CD4-positive, alpha-beta memory T cell (primary cell): ENCODE measurements at regions not wholly inside any gene's neighbourhood (a gene's known extent, or its start where the extent isn't known, plus 50 kb on each side); places are given as distances from the start of the nearest gene placed in this dataset.
A peak's percentile ranks its signal among the peaks of the same experiment; 100 is the strongest.

Experiments
- CTCF ChIA-PET: fragments of 350-600 bp; sonication (Branson Sonifier 250); formaldehyde crosslinking; loops from one replicate; lab custom pipeline; 2021; ENCODE audit warnings: inconsistent platforms; ENCODE audit not compliant: partially characterized antibody; lab: Charles Lee
- POLR2A ChIA-PET: fragments of 350-600 bp; sonication (Branson Sonifier 250); formaldehyde crosslinking; loops from one replicate; lab custom pipeline; 2021; ENCODE audit not compliant: partially characterized antibody; lab: Charles Lee
- DNase-seq, 5 donors: peaks; one replicate each; pipeline versions ENCODE4 v3.0.0 to v3.0.0-alpha.2; 2020 to 2022; ENCODE audit warnings: mixed read lengths in 1 of 5
- H3K27ac ChIP-seq: one replicate; pipeline ENCODE4 v1.7.0; 2013; ENCODE audit warnings: low read depth, low read length
- H3K27me3 ChIP-seq: 2 replicates; pipeline ENCODE4 v1.7.0; 2013; ENCODE audit warnings: mild to moderate bottlenecking, low read length, moderate library complexity; ENCODE audit not compliant: insufficient read depth
- H3K36me3 ChIP-seq: 2 replicates; pipeline ENCODE4 v1.7.0; 2013; ENCODE audit warnings: mild to moderate bottlenecking, low read length, moderate library complexity; ENCODE audit not compliant: insufficient read depth
- H3K4me1 ChIP-seq: 2 replicates; pipeline ENCODE4 v1.7.0; 2013; ENCODE audit warnings: mild to moderate bottlenecking, low read length, moderate library complexity; ENCODE audit not compliant: insufficient read depth
- H3K4me3 ChIP-seq, 2 donors: one replicate each; pipeline ENCODE4 v1.7.0; 2013; ENCODE audit warnings: low read length in 2 of 2, mild to moderate bottlenecking in 1 of 2
- H3K9me3 ChIP-seq, 2 donors: one replicate each; pipeline ENCODE4 v1.7.0; 2013; ENCODE audit warnings: low read length in 2 of 2, control low read depth in 1 of 2; ENCODE audit not compliant: control insufficient read depth in 1 of 2
- H3K27ac Mint-ChIP-seq, 7 donors: one replicate each; pipeline ENCODE4 v1.8.0; 2020 to 2021; ENCODE audit warnings: mixed read lengths in 7 of 7, mild to moderate bottlenecking in 6 of 7, inconsistent platforms in 3 of 7, moderate library complexity in 3 of 7
- H3K27me3 Mint-ChIP-seq, 2 donors: one replicate each; pipeline ENCODE4 v1.8.0; 2020 to 2021; ENCODE audit warnings: mixed read lengths in 2 of 2
- H3K36me3 Mint-ChIP-seq, 2 donors: one replicate each; pipeline ENCODE4 v1.8.0; 2020 to 2021; ENCODE audit warnings: mixed read lengths in 2 of 2, inconsistent platforms in 1 of 2, mild to moderate bottlenecking in 1 of 2
- H3K4me1 Mint-ChIP-seq, 4 donors: one replicate each; pipeline ENCODE4 v1.8.0; 2020 to 2021; ENCODE audit warnings: mixed read lengths in 4 of 4, mild to moderate bottlenecking in 1 of 4
- H3K4me3 Mint-ChIP-seq, 8 donors: one replicate each; pipeline ENCODE4 v1.8.0; 2020 to 2021; ENCODE audit warnings: mixed read lengths in 8 of 8, mild to moderate bottlenecking in 7 of 8, moderate library complexity in 6 of 8, inconsistent platforms in 3 of 8
- H3K9me3 Mint-ChIP-seq, 8 donors: one replicate each; pipeline ENCODE4 v1.8.0; 2020 to 2021; ENCODE audit warnings: mixed read lengths in 8 of 8, mild to moderate bottlenecking in 5 of 8, inconsistent platforms in 3 of 8, moderate library complexity in 1 of 8
- intact Hi-C: fragments of 100-400 bp; cut with micrococcal nuclease; formaldehyde crosslinking; loops from one replicate; pipeline ENCODE4 v1.15.1; 2023

DNA sequence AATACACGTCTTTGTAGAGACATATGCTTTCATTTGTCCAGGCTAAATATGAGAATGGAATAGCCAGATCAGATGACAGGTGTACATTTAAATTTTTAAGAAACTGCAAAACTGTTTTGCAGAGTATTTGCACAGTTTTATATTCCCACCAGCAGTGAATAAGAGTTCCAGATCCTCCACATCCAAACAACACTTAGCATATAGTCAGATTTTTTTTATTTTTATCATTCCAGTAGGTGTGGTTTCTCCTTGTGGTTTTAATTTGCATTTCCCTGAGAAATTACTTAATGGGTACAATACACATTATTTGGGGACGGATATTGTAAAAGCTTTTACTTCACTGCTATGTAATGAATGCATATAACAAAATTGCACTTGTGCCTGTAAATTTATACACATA, 56.7 kb upstream of the IRF2 start:
- peaks cover 0 to 4% (median 0%) of the 10 kb centered on the region in 8 donors for H3K9me3 Mint-ChIP-seq
- peaks cover 35% of the 10 kb centered on the region for H3K4me1 ChIP-seq
- CTCF ChIA-PET, result no interaction called here

DNA sequence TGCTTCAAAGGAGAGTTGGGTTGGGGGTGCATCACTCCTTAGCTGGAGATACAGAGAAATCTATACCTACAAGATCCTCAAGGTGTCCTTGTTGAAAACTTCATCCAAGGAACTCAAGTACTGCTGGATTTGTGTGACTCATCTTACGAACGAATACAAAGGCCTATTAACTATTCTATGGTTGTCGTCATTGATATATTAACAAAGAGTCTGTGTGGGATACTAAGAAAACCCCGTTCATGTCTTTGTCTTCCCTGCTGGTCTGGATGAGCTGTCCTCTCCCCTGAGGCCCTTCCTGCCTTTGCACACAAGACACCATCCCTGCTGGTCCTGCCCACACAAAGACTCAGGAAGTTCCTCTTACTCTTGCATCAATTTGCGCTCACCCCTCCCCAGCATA, 54.9 kb upstream of the IRF2 start:
- peaks cover 18% of the 10 kb centered on the region for H3K4me1 ChIP-seq
- DNase-seq, result no peak
- POLR2A ChIA-PET, result interaction anchor here (0.9 kb wide), 1 partner anchor 55 kb away, joined by 3 read pairs; the partner anchor contains the start of gene IRF2
- CTCF ChIA-PET, result interaction anchor here (0.5 to 1.2 kb wide), 2 partner anchors 265 to 1042 kb away, joined by 3 read pairs; no protein-coding TSS in a partner anchor
- intact Hi-C loops, result no loop called here
- H3K4me3 Mint-ChIP-seq, result peak overlapping the region in 1 of 8 donors; percentile 36
- no peaks in the 10 kb centered on the region for H3K27me3 Mint-ChIP-seq
- peaks cover 9 to 22% (median 15%) of the 10 kb centered on the region in 4 donors for H3K4me1 Mint-ChIP-seq
- H3K27ac ChIP-seq, result no peak overlapping the region
- no peaks in the 10 kb centered on the region for H3K36me3 ChIP-seq
- H3K4me3 ChIP-seq, result no peak overlapping the region
- H3K9me3 Mint-ChIP-seq, result peaks cover 0 to 20% (median 12%) of the 10 kb centered on the region in 8 donors
- H3K9me3 ChIP-seq, result no peaks in the 10 kb centered on the region
- peaks cover 0 to 8% of the 10 kb centered on the region in 2 donors for H3K36me3 Mint-ChIP-seq
- no peaks in the 10 kb centered on the region for H3K27me3 ChIP-seq
- H3K27ac Mint-ChIP-seq, result peak overlapping the region in 1 of 7 donors; percentile 65

More for the DNA sequence above, 56.7 kb upstream of the IRF2 start:
- H3K36me3 ChIP-seq, result no peaks in the 10 kb centered on the region
- no peaks in the 10 kb centered on the region for H3K27me3 ChIP-seq
- Mint-ChIP-seq H3K27ac (peak overlapping the region in 2 of 7 donors; percentile 12 to 50), H3K27me3 (no peaks in the 10 kb centered on the region), H3K4me3 (no peak overlapping the region), H3K4me1 (peaks cover 24 to 39% (median 31%) of the 10 kb centered on the region in 4 donors), H3K36me3 (no peaks in the 10 kb centered on the region)
- intact Hi-C loops, result loop anchor here (5.0 to 10.0 kb wide), 3 partner anchors 39 to 1674 kb away; partner anchors contain the start of gene CDKN2AIP
- DNase-seq, result no peak
- H3K27ac ChIP-seq, result no peak overlapping the region
- POLR2A ChIA-PET, result interaction anchor here (1.1 to 3.0 kb wide), 3 partner anchors 27 to 269 kb away, joined by 3 to 15 read pairs (median 6); partner anchors contain the start of gene IRF2
- no peaks in the 10 kb centered on the region for H3K9me3 ChIP-seq
- H3K4me3 ChIP-seq, result no peak overlapping the region

DNA sequence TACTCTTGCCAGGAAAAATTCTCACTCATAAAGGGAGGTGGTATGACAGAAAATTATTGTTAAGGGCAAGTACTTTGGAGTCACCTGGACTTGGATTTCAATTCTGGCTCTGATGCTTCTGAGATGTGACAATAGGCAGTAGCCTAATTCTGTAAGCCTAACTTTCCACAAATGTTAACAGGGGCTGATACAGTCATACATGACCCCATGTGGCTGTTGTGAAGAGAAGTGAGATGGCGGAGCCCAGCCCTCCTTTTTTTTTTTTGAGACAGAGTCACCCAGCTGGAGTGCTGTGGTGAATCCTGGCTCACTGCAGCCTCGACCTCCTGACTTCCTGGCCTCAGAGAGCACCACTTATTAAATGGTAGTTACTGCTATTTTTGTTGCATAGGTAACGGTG, 54.4 kb upstream of the IRF2 start:
- DNase-seq, result no peak
- Histone ChIP-seq H3K9me3 (no peaks in the 10 kb centered on the region), H3K36me3 (no peaks in the 10 kb centered on the region), H3K4me1 (peaks cover 12% of the 10 kb centered on the region), H3K27ac (no peak overlapping the region), H3K4me3 (no peak overlapping the region), H3K27me3 (no peaks in the 10 kb centered on the region)
- POLR2A ChIA-PET, result interaction anchor here (0.9 kb wide), 1 partner anchor 54 kb away, joined by 3 read pairs; the partner anchor contains the start of gene IRF2
- peak overlapping the region in 1 of 8 donors; percentile 45 for H3K4me3 Mint-ChIP-seq
- peaks cover 0 to 25% (median 13%) of the 10 kb centered on the region in 8 donors for H3K9me3 Mint-ChIP-seq
- intact Hi-C loops, result no loop called here
- no peaks in the 10 kb centered on the region for H3K27me3 Mint-ChIP-seq
- H3K36me3 Mint-ChIP-seq, result peaks cover 0 to 11% of the 10 kb centered on the region in 2 donors
- peak overlapping the region in 1 of 7 donors; percentile 65 for H3K27ac Mint-ChIP-seq
- H3K4me1 Mint-ChIP-seq, result peaks cover 8 to 19% (median 13%) of the 10 kb centered on the region in 4 donors
- CTCF ChIA-PET, result no interaction called here

DNA sequence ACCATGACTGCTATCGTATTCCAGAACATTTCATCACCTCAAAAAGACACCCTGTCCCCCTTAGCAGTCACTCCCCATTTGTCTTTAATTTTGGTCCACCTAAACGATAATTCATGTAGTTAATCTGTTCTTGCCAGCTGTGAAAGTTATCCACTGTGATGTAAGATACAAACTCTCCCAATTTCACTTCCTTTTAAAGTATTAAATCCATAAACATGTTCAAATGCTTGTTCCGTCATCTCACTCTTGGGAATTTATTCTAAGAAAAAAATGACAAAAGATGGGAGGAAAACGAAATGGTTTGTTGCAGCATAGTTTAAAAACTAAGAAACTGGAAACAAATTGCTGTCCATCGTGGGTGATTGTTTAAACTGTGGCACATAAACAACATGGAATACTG, 53.7 kb upstream of the IRF2 start:
- H3K27me3 Mint-ChIP-seq, result no peaks in the 10 kb centered on the region
- ChIA-PET POLR2A (interaction anchor here (0.7 to 0.8 kb wide), 2 partner anchors 9 to 53 kb away, joined by 3 read pairs; no protein-coding TSS in a partner anchor), CTCF (no interaction called here)
- H3K9me3 Mint-ChIP-seq, result peaks cover 0 to 27% (median 13%) of the 10 kb centered on the region in 8 donors
- H3K4me3 Mint-ChIP-seq, result peak overlapping the region in 1 of 8 donors; percentile 32
- H3K4me1 Mint-ChIP-seq, result peaks cover 3 to 12% (median 7%) of the 10 kb centered on the region in 4 donors
- H3K27ac Mint-ChIP-seq, result peak overlapping the region in 1 of 7 donors; percentile 14
- H3K4me1 ChIP-seq, result peaks cover 6% of the 10 kb centered on the region
- no peaks in the 10 kb centered on the region for H3K36me3 ChIP-seq
- DNase-seq, result no peak
- no peak overlapping the region for H3K4me3 ChIP-seq
- intact Hi-C loops, result no loop called here
- H3K27me3 ChIP-seq, result no peaks in the 10 kb centered on the region
- H3K9me3 ChIP-seq, result no peaks in the 10 kb centered on the region
- no peak overlapping the region for H3K27ac ChIP-seq
- peaks cover 0 to 11% of the 10 kb centered on the region in 2 donors for H3K36me3 Mint-ChIP-seq

DNA sequence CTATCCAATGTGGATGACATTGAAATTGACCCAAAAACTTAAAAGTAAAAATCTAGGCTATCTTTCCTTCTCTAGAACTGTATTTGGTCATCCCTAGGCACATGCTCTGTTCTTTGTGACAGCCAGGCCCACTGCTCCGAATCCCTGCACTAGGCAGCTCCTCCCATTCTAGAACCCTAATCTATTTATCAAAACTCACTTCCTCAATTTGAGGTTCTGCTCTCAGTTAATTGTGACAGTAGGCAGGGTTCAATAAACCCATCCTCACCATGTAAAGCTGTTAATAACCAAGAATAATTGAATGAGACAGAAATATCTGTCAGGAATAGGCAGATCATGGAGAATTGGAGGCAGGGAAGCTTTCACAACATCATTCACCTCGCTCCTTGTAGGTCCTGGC, 51.9 kb upstream of the IRF2 start:
- H3K4me3 Mint-ChIP-seq, result peak overlapping the region in 1 of 8 donors; percentile 6
- H3K36me3 Mint-ChIP-seq, result peaks cover 0 to 11% of the 10 kb centered on the region in 2 donors
- intact Hi-C loops, result no loop called here
- Histone ChIP-seq H3K36me3 (no peaks in the 10 kb centered on the region), H3K27ac (no peak overlapping the region), H3K9me3 (no peaks in the 10 kb centered on the region), H3K4me3 (no peak overlapping the region), H3K27me3 (no peaks in the 10 kb centered on the region), H3K4me1 (no peaks in the 10 kb centered on the region)
- H3K27me3 Mint-ChIP-seq, result no peaks in the 10 kb centered on the region
- ChIA-PET POLR2A (interaction anchor here (0.9 kb wide), 1 partner anchor 105 kb away, joined by 4 read pairs; no protein-coding TSS in a partner anchor), CTCF (interaction anchor here (1.5 kb wide), 2 partner anchors 10 to 262 kb away, joined by 3 to 4 read pairs; no protein-coding TSS in a partner anchor)
- no peak overlapping the region for H3K27ac Mint-ChIP-seq
- no peak for DNase-seq
- peaks cover 0 to 27% (median 14%) of the 10 kb centered on the region in 8 donors for H3K9me3 Mint-ChIP-seq
- H3K4me1 Mint-ChIP-seq, result peaks cover 1 to 7% (median 5%) of the 10 kb centered on the region in 4 donors
